H1 (cell line): ENCODE measurements at regions not wholly inside any gene's neighbourhood (a gene's known extent, or its start where the extent isn't known, plus 50 kb on each side); places are given as distances from the start of the nearest gene placed in this dataset.

Experiments used
- BCL11A ChIP-seq, 2 experiments: IDR thresholded peaks; one replicate each; pipeline ENCODE4 v1.6.1; 2011; ENCODE audit warnings: low read depth in 2 of 2, low read length in 2 of 2, mild to moderate bottlenecking in 2 of 2
- BRCA1 ChIP-seq: IDR thresholded peaks from 2 replicates; pipeline ENCODE4 v1.6.1; 2012; ENCODE audit warnings: low read depth, low read length, improper control_type of control experiment
- CHD7 ChIP-seq: fragments of 300-600 bp; sonication (generic); IDR thresholded peaks from 2 replicates; pipeline ENCODE4 v1.7.1; 2012; ENCODE audit warnings: low read length, moderate library complexity, mild to moderate bottlenecking, inconsistent platforms; ENCODE audit not compliant: insufficient replicate concordance
- CREB1 ChIP-seq: IDR thresholded peaks from 2 replicates; pipeline ENCODE4 v1.6.1; 2012; ENCODE audit warnings: inconsistent platforms
- GTF2F1 ChIP-seq: IDR thresholded peaks from 2 replicates; pipeline ENCODE4 v1.6.1; 2012; ENCODE audit warnings: low read depth, low read length, improper control_type of control experiment, borderline replicate concordance
- JUND ChIP-seq: IDR thresholded peaks from 2 replicates; pipeline ENCODE4 v1.6.1; 2011; ENCODE audit warnings: mild to moderate bottlenecking, improper control_type of control experiment, low read length
- POLR2A ChIP-seq, 2 experiments: IDR thresholded peaks; 1 replicate in 1 of 2; 2 replicates in 1 of 2; pipeline ENCODE4 v1.6.1; 2011; ENCODE audit warnings: low read depth in 2 of 2, low read length in 2 of 2, mild to moderate bottlenecking in 2 of 2; ENCODE audit errors: control extremely low read depth in 1 of 2
- RAD21 ChIP-seq, 2 experiments: IDR thresholded peaks in 1 of 2; conservative IDR thresholded peaks in 1 of 2; 2 replicates each; pipeline ENCODE4 v1.6.1; 2011; ENCODE audit warnings: low read depth in 2 of 2, low read length in 2 of 2, improper control_type of control experiment in 1 of 2, inconsistent platforms in 1 of 2, mild to moderate bottlenecking in 1 of 2, moderate library complexity in 1 of 2
- RFX5 ChIP-seq: IDR thresholded peaks from 2 replicates; pipeline ENCODE4 v1.6.1; 2011; ENCODE audit warnings: low read depth, low read length, improper control_type of control experiment, borderline replicate concordance
- SAP30 ChIP-seq: fragments of 300-600 bp; sonication (generic); IDR thresholded peaks from 2 replicates; pipeline ENCODE4 v1.7.1; 2012; ENCODE audit warnings: low read length, moderate library complexity, mild to moderate bottlenecking, inconsistent platforms; ENCODE audit not compliant: insufficient read depth, insufficient replicate concordance
- TAF7 ChIP-seq: optimal IDR thresholded peaks from 2 replicates; pipeline ENCODE3; 2011; ENCODE audit warnings: low read depth, mild to moderate bottlenecking, inconsistent platforms, low read length, moderate library complexity, borderline replicate concordance

DNA sequence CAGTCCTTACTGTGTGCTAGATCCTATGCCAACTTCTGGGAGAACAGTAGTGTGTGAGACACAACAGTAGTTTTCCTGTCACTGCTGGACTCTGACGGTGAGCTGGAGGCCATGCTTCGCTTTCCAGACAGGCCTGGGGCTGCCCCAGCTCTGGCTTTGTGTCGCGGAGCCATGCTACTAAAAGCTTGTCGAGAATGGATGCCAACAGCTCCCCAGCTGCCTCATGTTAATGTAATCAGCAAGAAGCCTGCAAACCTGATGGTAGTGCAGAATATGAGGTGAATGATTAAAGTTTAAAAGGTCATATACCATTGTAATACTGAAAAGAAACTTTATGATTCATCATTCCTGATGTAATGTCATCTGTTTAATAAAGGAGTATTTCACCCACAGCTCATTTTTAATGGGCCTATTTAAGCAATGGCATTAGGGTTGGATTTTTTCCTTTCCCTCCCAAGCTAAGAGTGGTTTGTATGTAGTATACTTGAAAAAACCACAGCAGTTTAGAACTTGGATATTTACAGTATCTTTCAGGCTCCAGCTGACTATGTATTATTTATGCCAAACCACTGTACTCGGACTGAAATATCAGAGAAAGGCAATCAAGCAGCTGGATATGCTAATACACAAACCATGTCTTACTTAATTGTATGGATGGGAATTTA is 343.0 kb downstream of the NUF2 start (continued):
- TF ChIP-seq CHD7 (no peak), CREB1 (no peak), TAF7 (no peak), GTF2F1 (no peak), RAD21 (IDR thresholded peaks at IDR 0.05 in 1 of 2, conservative IDR thresholded peaks at IDR 0.05 in 1 of 2; ENCODE audit: low read depth in 2 of 2, low read length in 2 of 2) (no peak), POLR2A (IDR thresholded peaks at IDR 0.05; ENCODE audit: control extremely low read depth in 1 of 2, low read depth in 2 of 2, low read length in 2 of 2) (no peak), SAP30 (no peak), JUND (no peak), BRCA1 (no peak), BCL11A (IDR thresholded peaks at IDR 0.05; ENCODE audit: low read depth in 2 of 2, low read length in 2 of 2) (no peak), RFX5 (no peak)
